ENCODE measurements at regions not wholly inside any gene's neighbourhood (a gene's known extent, or its start where the extent isn't known, plus 50 kb on each side); places are given as distances from the start of the nearest gene placed in this dataset.

GRCh38 chr12:128009108-128009507, 257.9 kb upstream of the TMEM132C start:
- no peaks in the 10 kb centered on the region for H3K27me3 ChIP-seq (ENCODE audit: control insufficient read depth, insufficient read depth, low read length)
- TF ChIP-seq, protein P1, sequence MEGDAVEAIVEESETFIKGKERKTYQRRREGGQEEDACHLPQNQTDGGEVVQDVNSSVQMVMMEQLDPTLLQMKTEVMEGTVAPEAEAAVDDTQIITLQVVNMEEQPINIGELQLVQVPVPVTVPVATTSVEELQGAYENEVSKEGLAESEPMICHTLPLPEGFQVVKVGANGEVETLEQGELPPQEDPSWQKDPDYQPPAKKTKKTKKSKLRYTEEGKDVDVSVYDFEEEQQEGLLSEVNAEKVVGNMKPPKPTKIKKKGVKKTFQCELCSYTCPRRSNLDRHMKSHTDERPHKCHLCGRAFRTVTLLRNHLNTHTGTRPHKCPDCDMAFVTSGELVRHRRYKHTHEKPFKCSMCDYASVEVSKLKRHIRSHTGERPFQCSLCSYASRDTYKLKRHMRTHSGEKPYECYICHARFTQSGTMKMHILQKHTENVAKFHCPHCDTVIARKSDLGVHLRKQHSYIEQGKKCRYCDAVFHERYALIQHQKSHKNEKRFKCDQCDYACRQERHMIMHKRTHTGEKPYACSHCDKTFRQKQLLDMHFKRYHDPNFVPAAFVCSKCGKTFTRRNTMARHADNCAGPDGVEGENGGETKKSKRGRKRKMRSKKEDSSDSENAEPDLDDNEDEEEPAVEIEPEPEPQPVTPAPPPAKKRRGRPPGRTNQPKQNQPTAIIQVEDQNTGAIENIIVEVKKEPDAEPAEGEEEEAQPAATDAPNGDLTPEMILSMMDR (IDR thresholded peaks at IDR 0.05; ENCODE audit: insufficient read depth, low read length, poor library complexity, severe bottlenecking) = no peak

DNA sequence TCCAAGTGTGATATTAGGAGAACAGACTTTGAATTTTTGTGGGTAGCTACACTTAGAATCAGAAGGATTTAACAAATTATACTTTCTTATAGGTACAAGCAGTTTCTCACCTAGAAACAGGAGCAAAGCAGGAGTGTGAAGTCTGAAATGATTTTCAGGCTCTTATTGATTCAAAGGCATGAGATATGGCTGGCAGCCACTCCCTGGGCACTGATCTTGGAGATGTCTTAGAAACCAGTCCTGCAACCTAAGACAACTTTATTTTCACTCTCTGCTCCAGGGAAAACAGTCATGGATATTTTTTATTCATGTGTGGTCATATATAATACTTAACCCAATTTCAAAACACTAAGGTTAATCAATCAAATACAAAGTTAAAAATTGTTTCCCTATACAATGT, 254.9 kb upstream of the TMEM132C start:
- TF ChIP-seq, protein P1 (IDR thresholded peaks at IDR 0.05; ENCODE audit: insufficient read depth, low read length, poor library complexity, severe bottlenecking) = no peak
- Histone ChIP-seq H3K4me3 (ENCODE audit: low read depth, low read length) (no peak overlapping the region), H3K27me3 (ENCODE audit: control insufficient read depth, insufficient read depth, low read length) (no peaks in the 10 kb centered on the region), H3K36me3 (ENCODE audit: control insufficient read depth, insufficient read depth, low read length) (no peaks in the 10 kb centered on the region)
- DNase-seq (ENCODE audit: low read depth) = no peak

More at GRCh38 chr12:128009108-128009507, 257.9 kb upstream of the TMEM132C start:
- H3K4me3 ChIP-seq (ENCODE audit: low read depth, low read length) = no peak overlapping the region
- DNase-seq (ENCODE audit: low read depth) = no peak
- H3K36me3 ChIP-seq (ENCODE audit: control insufficient read depth, insufficient read depth, low read length) = no peaks in the 10 kb centered on the region

DNA sequence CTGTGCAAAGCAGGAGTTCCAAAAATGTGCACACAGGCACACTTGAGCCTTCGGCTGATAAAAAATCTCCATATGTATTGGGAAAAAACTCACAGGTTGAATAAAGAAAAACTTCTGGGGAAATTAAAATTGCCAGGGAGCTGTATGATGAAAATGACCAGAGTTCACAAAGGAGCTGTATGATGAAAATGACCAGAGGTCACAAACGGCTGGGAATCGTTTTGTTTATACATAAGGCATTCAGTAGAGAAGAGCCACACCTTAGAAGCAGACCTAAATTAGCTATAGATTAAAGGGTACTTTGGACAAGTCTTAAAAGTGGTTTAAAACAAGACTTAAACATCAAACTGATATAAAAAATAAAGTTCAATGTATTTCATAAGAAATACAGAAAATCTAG, 251.7 kb upstream of the TMEM132C start:
- Histone ChIP-seq H3K27me3 (ENCODE audit: control insufficient read depth, insufficient read depth, low read length) (no peaks in the 10 kb centered on the region), H3K36me3 (ENCODE audit: control insufficient read depth, insufficient read depth, low read length) (no peaks in the 10 kb centered on the region), H3K4me3 (ENCODE audit: low read depth, low read length) (no peak overlapping the region)
- TF ChIP-seq, protein P1 (IDR thresholded peaks at IDR 0.05; ENCODE audit: insufficient read depth, low read length, poor library complexity, severe bottlenecking) = no peak
- no peak for DNase-seq (ENCODE audit: low read depth)

DNA sequence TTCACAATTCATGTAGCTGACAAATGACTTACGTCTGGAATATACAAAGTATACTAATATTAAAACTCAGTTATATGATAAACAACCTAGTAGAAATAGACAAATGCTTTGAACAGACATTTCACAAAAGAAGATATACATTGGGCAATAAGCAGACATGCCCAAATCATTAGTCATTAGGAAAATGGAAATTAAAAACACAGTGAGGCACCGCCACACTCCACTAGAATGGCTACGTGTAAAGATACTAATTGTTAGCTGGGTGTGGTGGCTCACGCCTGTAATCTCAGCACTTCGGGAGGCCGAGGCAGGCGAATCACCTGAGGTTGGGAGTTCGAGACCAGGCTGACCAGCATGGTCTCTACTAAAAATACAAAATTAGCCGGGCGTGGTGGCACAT, 248.9 kb upstream of the TMEM132C start:
- TF ChIP-seq, protein P1 (IDR thresholded peaks at IDR 0.05; ENCODE audit: insufficient read depth, low read length, poor library complexity, severe bottlenecking) = no peak
- DNase-seq (ENCODE audit: low read depth) = no peak
- no peaks in the 10 kb centered on the region for H3K27me3 ChIP-seq (ENCODE audit: control insufficient read depth, insufficient read depth, low read length)
- no peak overlapping the region for H3K4me3 ChIP-seq (ENCODE audit: low read depth, low read length)
- H3K36me3 ChIP-seq (ENCODE audit: control insufficient read depth, insufficient read depth, low read length) = no peaks in the 10 kb centered on the region

DNA sequence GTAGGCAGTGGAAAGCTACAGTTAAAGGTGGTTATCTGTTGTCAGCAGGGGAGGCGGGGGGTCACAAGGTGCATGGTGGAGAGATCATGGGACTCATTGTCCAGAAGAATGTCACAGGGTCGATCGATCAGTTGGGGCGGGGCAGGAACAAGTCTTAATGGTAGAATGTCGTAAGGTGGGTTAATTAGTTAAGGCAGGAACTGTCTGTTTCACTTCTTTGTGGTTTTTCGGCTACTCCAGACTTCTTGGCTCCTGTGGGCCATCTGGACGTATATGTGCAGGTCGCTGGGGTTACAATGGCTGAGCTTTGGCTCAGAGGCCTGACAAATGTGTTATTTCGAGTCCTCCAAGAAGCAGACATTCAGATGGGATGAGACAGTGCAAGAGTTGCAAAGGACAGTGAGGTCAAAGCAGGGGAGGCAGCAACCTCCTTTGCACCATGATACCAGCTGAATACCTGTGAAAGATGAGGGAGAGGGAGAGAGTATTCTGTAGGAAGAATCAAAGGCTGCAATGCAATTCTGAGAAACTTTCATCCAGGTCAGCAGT, 246.9 kb upstream of the TMEM132C start:
- H3K36me3 ChIP-seq (ENCODE audit: control insufficient read depth, insufficient read depth, low read length) = no peaks in the 10 kb centered on the region
- no peaks in the 10 kb centered on the region for H3K27me3 ChIP-seq (ENCODE audit: control insufficient read depth, insufficient read depth, low read length)
- DNase-seq (ENCODE audit: low read depth) = no peak
- TF ChIP-seq, protein P1 (IDR thresholded peaks at IDR 0.05; ENCODE audit: insufficient read depth, low read length, poor library complexity, severe bottlenecking) = no peak
- no peak overlapping the region for H3K4me3 ChIP-seq (ENCODE audit: low read depth, low read length)

DNA sequence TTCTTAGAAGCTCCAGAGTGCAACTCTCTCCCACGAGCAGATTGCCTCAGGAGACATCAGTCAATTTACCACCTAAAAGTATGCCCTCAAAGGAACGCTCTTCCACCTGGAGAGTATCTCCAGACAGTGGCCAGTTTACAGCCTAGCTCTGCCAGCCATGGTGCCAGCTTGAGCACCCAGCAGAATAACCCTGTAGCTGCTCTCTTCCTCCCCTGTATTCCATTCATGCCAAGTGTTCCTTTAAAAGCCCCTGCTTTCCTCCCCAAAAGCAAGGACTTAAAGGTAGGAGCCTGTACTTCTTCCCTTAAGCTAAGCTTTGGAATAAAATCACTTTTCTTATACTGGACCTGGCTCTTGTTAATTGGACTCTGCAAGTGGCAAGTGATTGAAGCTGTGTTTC, 245.4 kb upstream of the TMEM132C start:
- no peak for DNase-seq (ENCODE audit: low read depth)
- H3K36me3 ChIP-seq (ENCODE audit: control insufficient read depth, insufficient read depth, low read length) = no peaks in the 10 kb centered on the region
- H3K27me3 ChIP-seq (ENCODE audit: control insufficient read depth, insufficient read depth, low read length) = no peaks in the 10 kb centered on the region
- TF ChIP-seq, protein P1 (IDR thresholded peaks at IDR 0.05; ENCODE audit: insufficient read depth, low read length, poor library complexity, severe bottlenecking) = no peak
- H3K4me3 ChIP-seq (ENCODE audit: low read depth, low read length) = no peak overlapping the region
